OCI-LY7 (cell line): ENCODE measurements at regions not wholly inside any gene's neighbourhood (a gene's known extent, or its start where the extent isn't known, plus 50 kb on each side); places are given as distances from the start of the nearest gene placed in this dataset.

Experiments
- BruUV-seq: library from RNA; stranded (reverse); fragments of 400-500 nt; replicated peaks from 2 replicates; lab custom pipeline; 2021; lab: Mats Ljungman, UMichigan
- CTCF ChIA-PET: fragments of 300-600 bp; sonication (Branson Sonifier 250); formaldehyde crosslinking; loops from one replicate; lab custom pipeline; 2022; ENCODE audit warnings: antibody characterized with exemption; ENCODE audit not compliant: unreplicated experiment; lab: Charles Lee
- POLR2A ChIA-PET: fragments of 300-600 bp; sonication (Branson Sonifier 250); formaldehyde crosslinking; loops from one replicate; lab custom pipeline; 2022; ENCODE audit warnings: antibody characterized with exemption; lab: Charles Lee
- DNase-seq: peaks from one replicate; pipeline ENCODE4 v3.0.0-alpha.2; 2015; ENCODE audit warnings: low spot score
- H2AFZ ChIP-seq: fragments of 200-600 bp; sonication (generic), shearing (Covaris generic); 2 replicates; pipeline ENCODE4 v1.6.1; 2014; ENCODE audit warnings: mild to moderate bottlenecking, antibody characterized with exemption, low read length, moderate library complexity
- H3K27ac ChIP-seq: fragments of 200-600 bp; sonication (generic); 2 replicates; pipeline ENCODE4 v1.5.1; 2014; ENCODE audit warnings: mixed run types, low read depth, mild to moderate bottlenecking, moderate library complexity, low read length, inconsistent platforms; ENCODE audit not compliant: poor library complexity, severe bottlenecking
- H3K36me3 ChIP-seq: fragments of 200-600 bp; sonication (generic); 2 replicates; pipeline ENCODE4 v1.6.1; 2014; ENCODE audit warnings: mild to moderate bottlenecking, antibody characterized with exemption, low read length, moderate library complexity, mixed read lengths; ENCODE audit not compliant: insufficient read depth
- H3K4me1 ChIP-seq: fragments of 200-600 bp; sonication (generic); 2 replicates; pipeline ENCODE4 v1.5.1; 2014; ENCODE audit warnings: mild to moderate bottlenecking, low read length; ENCODE audit not compliant: insufficient read depth, poor library complexity, severe bottlenecking
- H3K4me2 ChIP-seq: fragments of 200-600 bp; sonication (generic); 2 replicates; pipeline ENCODE4 v1.6.1; 2014; ENCODE audit warnings: mild to moderate bottlenecking, low read length
- H3K4me3 ChIP-seq: fragments of 200-600 bp; sonication (generic); 2 replicates; pipeline ENCODE4 v1.5.1; 2014; ENCODE audit warnings: mild to moderate bottlenecking, low read depth, low read length; ENCODE audit not compliant: poor library complexity, severe bottlenecking
- H3K79me2 ChIP-seq: fragments of 200-600 bp; sonication (generic); 2 replicates; pipeline ENCODE4 v1.6.1; 2016; ENCODE audit warnings: low read depth, mild to moderate bottlenecking, low read length, moderate library complexity, mixed read lengths; ENCODE audit not compliant: insufficient read depth
- H3K9me2 ChIP-seq: fragments of 200-600 bp; sonication (generic); 2 replicates; pipeline ENCODE4 v1.6.1; 2016; ENCODE audit warnings: mild to moderate bottlenecking, low read length, mixed read lengths; ENCODE audit not compliant: insufficient read depth
- H3K9me3 ChIP-seq: fragments of 200-600 bp; sonication (generic); 2 replicates; pipeline ENCODE4 v1.6.1; 2014; ENCODE audit warnings: mild to moderate bottlenecking, mixed run types, low read length, mixed read lengths
- H4K20me1 ChIP-seq: fragments of 200-600 bp; sonication (generic); 2 replicates; pipeline ENCODE4 v1.6.1; 2014; ENCODE audit warnings: mild to moderate bottlenecking, antibody characterized with exemption, low read length, moderate library complexity, mixed read lengths; ENCODE audit not compliant: insufficient read depth
- EZH2phosphoT487 ChIP-seq: fragments of 200-600 bp; sonication (generic); IDR thresholded peaks from 2 replicates; pipeline ENCODE4 v1.6.1; 2018; ENCODE audit warnings: low read depth, borderline replicate concordance, mild to moderate bottlenecking, mixed run types, antibody characterized with exemption, low read length, moderate library complexity, mixed read lengths
- intact Hi-C: fragments of 100-400 bp; cut with micrococcal nuclease; formaldehyde crosslinking; loops from one replicate; pipeline ENCODE4 v1.10.0; 2022; ENCODE audit not compliant: unreplicated experiment
- TF ChIP-seq, protein P1 (sequence below): fragments of 200-600 bp; sonication (generic); conservative IDR thresholded peaks from 2 replicates; pipeline ENCODE4 v1.5.1; 2014; ENCODE audit warnings: mild to moderate bottlenecking, antibody characterized with exemption, low read length, moderate library complexity, mixed read lengths

DNA sequence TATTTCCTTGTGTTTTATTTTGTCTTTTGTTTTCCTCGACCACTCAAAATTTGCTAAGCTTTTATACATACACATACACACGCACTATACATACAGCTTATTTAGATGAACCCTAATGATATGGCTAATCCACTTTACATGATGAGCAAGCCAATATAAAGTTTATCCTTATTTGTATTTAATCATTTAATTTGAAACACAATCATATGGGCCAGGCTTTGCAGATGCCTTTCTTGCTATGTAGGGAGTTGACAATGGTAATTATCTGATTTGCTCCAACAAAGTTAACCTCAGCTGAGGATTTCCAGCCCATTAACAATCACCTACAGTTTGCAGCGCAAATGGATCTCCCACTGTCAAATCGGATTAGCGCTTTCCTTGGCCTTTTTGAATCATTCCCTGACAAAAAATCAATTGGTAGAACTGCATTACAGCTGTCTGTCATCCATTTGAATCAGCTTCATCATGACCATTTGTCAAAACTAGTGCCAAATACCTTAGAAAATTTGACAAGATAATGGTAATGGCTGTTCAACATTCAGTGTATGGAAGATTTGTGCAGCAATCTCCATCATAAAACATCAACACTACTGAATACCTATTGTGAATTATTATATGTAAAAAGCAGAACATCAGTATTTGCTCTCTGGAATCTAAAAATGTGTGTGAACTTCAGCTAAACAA lies 352.6 kb downstream of the MRPL39 start:
- intact Hi-C loops: loop anchor here (10.0 kb wide), 1 partner anchor 60 kb away; no protein-coding TSS in a partner anchor
- Histone ChIP-seq H3K4me3 (no peak overlapping the region), H3K79me2 (no peaks in the 10 kb centered on the region), H3K9me3 (no peaks in the 10 kb centered on the region), H3K4me2 (no peak overlapping the region), H3K36me3 (no peaks in the 10 kb centered on the region), H3K4me1 (no peaks in the 10 kb centered on the region), H3K9me2 (no peaks in the 10 kb centered on the region), H4K20me1 (no peaks in the 10 kb centered on the region), H3K27ac (no peak overlapping the region), H2AFZ (no peak overlapping the region)
- no peak for DNase-seq
- CTCF ChIA-PET: no interaction called here
- POLR2A ChIA-PET: interaction anchor here (0.5 kb wide), 1 partner anchor 122 kb away, joined by 3 read pairs; no protein-coding TSS in a partner anchor
- TF ChIP-seq, protein P1, sequence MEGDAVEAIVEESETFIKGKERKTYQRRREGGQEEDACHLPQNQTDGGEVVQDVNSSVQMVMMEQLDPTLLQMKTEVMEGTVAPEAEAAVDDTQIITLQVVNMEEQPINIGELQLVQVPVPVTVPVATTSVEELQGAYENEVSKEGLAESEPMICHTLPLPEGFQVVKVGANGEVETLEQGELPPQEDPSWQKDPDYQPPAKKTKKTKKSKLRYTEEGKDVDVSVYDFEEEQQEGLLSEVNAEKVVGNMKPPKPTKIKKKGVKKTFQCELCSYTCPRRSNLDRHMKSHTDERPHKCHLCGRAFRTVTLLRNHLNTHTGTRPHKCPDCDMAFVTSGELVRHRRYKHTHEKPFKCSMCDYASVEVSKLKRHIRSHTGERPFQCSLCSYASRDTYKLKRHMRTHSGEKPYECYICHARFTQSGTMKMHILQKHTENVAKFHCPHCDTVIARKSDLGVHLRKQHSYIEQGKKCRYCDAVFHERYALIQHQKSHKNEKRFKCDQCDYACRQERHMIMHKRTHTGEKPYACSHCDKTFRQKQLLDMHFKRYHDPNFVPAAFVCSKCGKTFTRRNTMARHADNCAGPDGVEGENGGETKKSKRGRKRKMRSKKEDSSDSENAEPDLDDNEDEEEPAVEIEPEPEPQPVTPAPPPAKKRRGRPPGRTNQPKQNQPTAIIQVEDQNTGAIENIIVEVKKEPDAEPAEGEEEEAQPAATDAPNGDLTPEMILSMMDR: no peak
- no peak for TF ChIP-seq EZH2phosphoT487
- no TSS peak for BruUV-seq

DNA sequence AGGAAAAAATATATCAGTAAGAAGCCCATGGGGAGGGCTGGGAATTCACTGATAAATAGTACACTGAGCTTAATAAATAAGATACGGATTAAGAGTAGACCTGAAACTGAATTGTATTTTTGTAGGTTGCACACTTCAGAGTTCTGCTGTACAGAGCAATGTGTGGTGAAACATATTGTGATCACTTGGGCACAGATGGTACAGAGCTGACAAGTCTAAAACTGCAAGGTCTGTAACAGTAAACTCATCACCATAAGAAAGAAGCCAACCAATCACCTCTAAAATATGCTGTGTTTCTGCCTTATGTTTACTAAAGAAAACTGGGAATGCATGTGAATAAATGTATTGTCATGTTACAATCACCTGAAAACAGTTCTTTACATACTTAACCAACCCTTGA lies 360.7 kb downstream of the MRPL39 start:
- POLR2A ChIA-PET: interaction anchor here (0.6 to 0.8 kb wide), 2 partner anchors 36 to 767 kb away, joined by 3 read pairs; no protein-coding TSS in a partner anchor
- H3K4me2 ChIP-seq: no peak overlapping the region
- no peak overlapping the region for H3K4me3 ChIP-seq
- no peaks in the 10 kb centered on the region for H3K36me3 ChIP-seq
- TF ChIP-seq, protein P1: no peak
- TF ChIP-seq EZH2phosphoT487: no peak
- H3K9me2 ChIP-seq: no peaks in the 10 kb centered on the region
- no peaks in the 10 kb centered on the region for H4K20me1 ChIP-seq
- intact Hi-C loops: no loop called here
- H3K9me3 ChIP-seq: 0 out of 2 replicates have a peak, but pooled peaks cover 6% of the 10 kb centered on the region
- BruUV-seq: no TSS peak
- CTCF ChIA-PET: no interaction called here
- H3K79me2 ChIP-seq: no peaks in the 10 kb centered on the region
- H3K27ac ChIP-seq: no peak overlapping the region
- no peak overlapping the region for H2AFZ ChIP-seq
- DNase-seq: no peak
- H3K4me1 ChIP-seq: no peaks in the 10 kb centered on the region

DNA sequence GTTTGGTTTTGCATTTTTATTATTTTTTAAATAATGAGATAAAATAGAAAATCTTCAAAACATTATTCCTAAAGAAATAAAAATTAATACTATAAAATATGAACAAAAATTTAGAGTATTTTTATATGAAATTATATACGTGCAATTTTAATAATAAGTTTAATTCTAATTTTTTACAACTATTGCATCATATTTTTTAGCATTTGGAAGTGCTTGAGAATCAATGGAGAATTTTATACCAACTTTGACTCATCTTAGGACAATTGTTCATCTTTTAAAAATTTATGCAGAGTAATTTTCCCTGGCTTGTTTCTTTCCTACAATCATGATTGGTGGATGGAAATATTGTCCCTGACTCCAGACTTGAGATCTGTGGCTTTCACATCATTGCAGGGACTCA lies 362.5 kb downstream of the MRPL39 start:
- Histone ChIP-seq H3K9me3 (peaks cover 13% of the 10 kb centered on the region; the same call in 1 of the 2 replicates), H3K4me2 (no peak overlapping the region), H2AFZ (no peak overlapping the region), H3K4me3 (no peak overlapping the region), H3K9me2 (no peaks in the 10 kb centered on the region), H3K4me1 (no peaks in the 10 kb centered on the region), H3K36me3 (no peaks in the 10 kb centered on the region), H3K79me2 (no peaks in the 10 kb centered on the region), H3K27ac (no peak overlapping the region), H4K20me1 (no peaks in the 10 kb centered on the region)
- ChIA-PET POLR2A (interaction anchor here (0.7 kb wide), 1 partner anchor 41 kb away, joined by 3 read pairs; no protein-coding TSS in a partner anchor), CTCF (no interaction called here)
- intact Hi-C loops: no loop called here
- no peak for DNase-seq
- BruUV-seq: no TSS peak
- TF ChIP-seq, protein P1: no peak
- TF ChIP-seq EZH2phosphoT487: no peak
